Hematopoietic multipotent progenitor cell (in vitro differentiated cells): ENCODE measurements at regions not wholly inside any gene's neighbourhood (a gene's known extent, or its start where the extent isn't known, plus 50 kb on each side); places are given as distances from the start of the nearest gene placed in this dataset.
"Not testable (repeated sequence)": the region's sequence is repeated elsewhere in the genome, so short reads cannot be mapped to it uniquely, and the experiment has no call there.

Experiments
- DNase-seq, 3 donors: peaks; one replicate each; pipeline ENCODE4 v3.0.0-alpha.2; 2011 to 2015; ENCODE audit warnings: low read depth in 2 of 3, low spot score in 2 of 3

DNA sequence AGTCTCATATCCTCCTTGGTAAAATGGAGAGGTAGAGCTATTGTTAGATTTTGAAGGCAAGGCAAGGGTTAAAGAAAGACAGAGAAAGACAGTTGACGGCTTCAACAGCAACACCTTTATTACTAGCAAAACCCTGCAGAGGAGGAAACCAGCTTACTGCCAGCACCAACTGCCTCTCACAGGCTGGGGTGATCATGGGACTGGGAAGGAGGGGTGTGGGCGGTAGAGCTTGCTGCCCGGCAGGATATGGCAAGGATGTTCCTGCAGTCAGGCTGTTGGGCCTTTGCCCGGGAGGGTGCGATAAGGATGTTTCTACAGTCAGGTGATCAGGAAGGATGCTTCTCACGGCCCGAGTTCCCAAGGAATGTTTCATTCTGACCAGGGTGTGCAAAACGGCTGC is 310.0 kb downstream of the FOXD4L4 start:
- DNase-seq: not testable (repeated sequence)

DNA sequence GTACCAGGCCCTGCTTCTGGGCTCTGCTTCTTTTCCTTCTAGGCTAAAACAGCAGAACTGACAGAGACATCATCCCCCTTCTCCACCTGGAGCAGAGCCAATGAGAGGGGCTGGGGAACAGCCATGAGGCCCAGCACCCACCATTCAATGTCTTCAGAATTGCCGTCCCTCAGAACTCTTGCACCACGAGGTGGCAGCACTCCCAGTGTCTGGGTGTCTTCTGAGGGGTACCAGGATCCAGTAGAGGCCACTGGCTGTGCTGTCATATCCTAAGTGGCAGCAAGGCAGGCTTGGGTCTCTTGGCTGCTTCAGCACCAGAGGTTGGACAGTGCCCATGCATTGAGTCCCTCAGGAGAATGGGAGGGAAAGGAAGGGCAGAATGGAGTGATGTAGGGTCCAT is 312.8 kb downstream of the FOXD4L4 start:
- DNase-seq: not testable (repeated sequence)

DNA sequence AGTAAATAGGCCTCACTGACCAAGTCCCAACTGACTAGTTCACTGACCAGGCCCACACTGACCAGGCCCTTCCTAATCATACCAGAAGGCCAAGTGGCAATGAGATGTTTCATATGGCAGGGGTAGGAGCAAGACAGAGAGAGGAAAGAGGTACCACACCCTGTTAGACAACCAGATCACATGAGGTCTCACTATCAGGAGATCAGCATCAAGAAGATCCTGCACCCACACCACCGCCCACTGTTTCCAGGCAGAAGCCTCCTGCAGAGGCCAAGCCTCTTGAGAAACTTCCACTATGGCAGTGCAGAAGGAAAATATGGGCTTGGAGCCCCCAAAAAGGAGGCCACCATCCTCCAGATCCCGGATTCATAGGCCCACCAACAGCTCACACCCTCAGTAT is 317.8 kb downstream of the FOXD4L4 start:
- DNase-seq: not testable (repeated sequence)

DNA sequence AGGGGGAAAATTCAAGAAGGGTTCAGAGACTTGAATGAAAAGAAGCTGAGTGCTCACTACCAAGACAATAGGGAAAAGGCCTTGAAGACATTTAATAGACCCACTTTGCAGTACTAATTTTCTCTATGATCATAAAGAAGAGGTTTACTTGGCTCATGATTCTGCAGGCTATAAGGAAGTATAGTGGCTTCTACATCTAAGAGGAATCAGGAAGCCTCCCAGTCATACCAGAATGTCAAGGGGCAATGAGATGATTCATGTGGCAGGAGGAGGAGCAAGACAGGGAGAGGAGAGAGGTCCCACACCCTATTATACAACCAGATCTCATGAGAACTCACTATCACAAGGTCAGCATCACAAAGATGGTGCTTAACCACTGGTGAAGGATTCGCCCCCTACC is 323.7 kb downstream of the FOXD4L4 start:
- not testable (repeated sequence) for DNase-seq

DNA sequence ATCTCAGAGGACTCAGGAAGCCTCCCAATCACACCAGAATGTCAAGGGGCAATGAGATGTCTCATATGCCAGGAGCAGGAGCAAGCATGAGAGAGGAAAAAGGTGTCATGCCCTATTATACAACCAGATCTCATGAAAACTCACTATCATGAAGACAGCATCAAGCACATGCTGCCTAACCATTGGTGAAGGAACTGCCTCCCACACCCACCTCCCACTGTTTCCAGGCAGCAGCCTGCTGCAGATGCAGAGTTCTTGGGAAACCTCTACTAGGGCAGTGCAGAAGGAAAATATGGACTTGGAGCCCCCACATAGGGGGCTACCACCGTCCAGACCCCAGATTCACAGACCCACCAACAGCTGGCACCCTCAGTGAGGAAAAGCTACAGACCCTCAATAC is 326.9 kb downstream of the FOXD4L4 start:
- DNase-seq: not testable (repeated sequence)

DNA sequence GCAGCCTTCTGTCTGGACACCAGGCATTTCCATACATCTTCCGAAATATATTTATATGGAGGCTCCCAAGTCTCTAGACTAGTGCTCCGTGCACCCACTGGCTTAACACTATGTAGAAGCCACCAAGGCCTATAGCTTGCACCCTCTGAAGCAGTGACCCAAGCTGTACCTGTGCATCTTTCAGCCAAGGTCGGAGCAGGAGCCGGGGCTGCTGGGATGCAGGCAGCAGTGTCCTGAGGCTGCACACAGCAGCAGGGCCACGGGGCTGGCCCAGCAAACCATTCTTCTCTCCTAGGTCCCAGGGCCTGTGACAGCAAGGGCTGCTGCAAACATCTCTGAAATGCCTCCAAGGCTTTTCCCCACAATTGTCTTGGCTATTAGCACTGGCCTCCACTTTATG is 328.8 kb downstream of the FOXD4L4 start:
- DNase-seq: not testable (repeated sequence)

DNA sequence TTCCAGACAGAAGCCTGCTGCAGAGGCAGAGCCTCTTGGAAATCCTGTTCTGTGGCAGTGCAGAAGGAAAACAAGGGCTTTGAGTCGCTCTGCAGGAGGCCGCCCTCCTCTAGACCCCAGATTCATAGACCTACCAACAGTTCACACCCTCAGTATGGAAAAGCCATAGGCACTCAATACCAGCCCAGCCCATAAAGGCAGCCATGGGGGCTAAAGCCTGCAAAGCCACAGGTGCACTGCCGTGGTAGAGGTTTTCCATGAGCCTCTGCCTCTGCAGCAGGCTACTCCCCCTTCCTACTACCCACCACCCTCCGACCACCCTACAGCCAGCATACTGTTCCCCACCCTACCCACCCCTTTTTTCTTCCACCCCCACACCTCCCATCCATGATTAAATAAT is 330.3 kb downstream of the FOXD4L4 start:
- not testable (repeated sequence) for DNase-seq

DNA sequence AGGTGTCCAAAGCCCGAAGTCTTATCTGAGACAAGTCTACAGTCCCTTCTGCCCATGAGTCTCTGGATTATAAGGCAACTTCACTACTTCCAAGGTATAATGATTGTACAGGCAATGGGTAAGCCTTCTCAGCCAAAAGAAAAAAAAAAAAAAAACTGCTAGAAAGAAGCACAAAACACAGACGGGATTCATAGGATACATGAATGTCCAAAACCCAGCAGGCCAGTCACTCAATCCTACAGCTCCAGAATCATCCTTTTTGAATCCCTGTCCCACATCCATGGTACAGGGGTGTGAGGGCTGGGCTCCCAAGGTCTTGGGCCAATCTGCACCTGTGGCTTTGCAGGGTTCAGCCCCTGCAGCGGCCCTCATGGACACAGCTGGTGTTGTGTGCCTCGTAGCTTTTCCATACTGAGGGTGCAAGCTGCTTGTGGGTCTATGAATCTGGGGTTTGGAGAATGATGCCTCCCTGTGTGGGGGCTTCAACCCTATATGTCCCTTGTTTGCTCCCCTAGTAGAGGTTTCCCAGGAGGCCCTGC is 331.6 kb downstream of the FOXD4L4 start:
- peak in 1 of 3 donors; percentile 0 for DNase-seq

DNA sequence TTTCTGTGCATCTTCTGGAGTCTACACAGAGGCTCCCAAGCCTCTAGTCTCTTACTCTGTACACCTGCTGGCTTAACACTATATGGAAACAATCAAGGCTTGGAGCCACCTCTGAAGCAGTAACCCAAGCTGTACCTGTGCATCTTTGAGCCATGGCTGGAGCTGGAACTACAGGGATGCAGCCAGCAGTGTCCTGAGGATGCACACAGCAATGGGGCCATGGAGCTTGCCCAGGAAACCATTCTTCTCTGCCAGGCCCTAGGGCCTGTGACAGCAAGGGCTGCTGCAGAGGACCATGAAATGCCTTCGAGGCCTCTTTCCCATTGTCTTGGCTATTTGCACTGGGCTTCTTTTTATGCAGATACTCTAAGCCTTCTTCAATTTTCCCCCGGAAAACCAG is 332.1 kb downstream of the FOXD4L4 start:
- not testable (repeated sequence) for DNase-seq

DNA sequence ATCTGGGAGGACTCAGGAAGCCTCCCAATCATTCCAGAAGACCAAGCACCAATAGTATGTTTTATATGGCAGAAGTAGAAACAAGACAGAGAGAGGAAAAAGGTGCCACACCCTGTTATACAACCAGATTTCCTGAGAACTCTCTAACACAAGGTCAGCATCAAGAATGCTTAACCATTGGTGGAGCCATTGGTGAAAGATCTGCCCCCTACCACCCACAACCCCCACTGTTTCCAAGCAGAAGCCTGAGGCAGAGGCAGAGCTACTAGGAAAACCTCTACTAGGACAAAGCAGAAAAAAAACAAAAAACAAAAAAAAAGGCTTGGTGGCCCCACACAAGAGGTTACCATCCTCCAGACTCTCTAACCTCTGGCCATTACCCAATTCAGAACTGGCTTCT is 336.2 kb downstream of the FOXD4L4 start:
- not testable (repeated sequence) for DNase-seq

DNA sequence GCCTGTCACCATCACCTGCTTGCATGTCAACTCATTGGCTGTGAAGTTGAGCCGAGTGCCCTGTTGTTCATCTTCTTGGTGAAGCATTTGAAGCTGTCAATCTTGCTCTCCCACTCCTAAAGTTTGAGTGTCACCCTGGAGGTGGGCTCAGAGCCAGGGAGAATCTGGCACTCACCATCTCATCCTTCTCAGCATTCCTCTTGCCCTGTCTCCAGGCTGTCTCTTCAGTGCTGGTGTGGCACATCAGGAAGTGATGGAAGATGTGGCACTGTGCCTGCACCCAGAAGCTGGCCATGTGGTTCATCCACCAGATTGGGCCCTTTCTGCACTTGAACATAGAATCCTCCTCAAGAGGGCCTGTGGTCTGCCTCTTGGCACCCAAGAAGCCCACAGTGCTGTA is 345.9 kb downstream of the FOXD4L4 start:
- not testable (repeated sequence) for DNase-seq
